Glomerular visceral epithelial cell (primary cell): ENCODE measurements at regions not wholly inside any gene's neighbourhood (a gene's known extent, or its start where the extent isn't known, plus 50 kb on each side); places are given as distances from the start of the nearest gene placed in this dataset.

Source experiments
- DNase-seq: peaks from one replicate; pipeline ENCODE4 v3.0.0-alpha.2; 2016; ENCODE audit errors: extremely low spot score

DNA sequence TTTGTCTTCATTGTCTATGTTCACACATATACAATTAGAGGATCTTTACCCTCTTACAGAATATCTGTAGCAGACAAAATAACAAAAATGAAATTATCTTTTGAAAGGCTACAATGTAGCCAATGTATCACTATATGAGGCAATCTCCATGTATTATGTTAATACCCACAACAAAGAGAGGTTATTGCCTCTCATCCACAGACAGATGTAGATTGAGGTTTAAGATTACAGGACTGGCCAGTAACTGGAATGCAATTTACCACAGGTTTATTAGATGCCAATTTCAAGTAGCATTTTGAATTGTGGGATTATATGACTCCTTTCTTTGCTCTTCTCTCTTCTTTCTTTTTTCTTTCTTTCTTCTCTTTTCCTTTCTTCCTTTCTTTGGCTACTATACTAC lies 242.6 kb downstream of the ANKRD50 start:
- no peak for DNase-seq

DNA sequence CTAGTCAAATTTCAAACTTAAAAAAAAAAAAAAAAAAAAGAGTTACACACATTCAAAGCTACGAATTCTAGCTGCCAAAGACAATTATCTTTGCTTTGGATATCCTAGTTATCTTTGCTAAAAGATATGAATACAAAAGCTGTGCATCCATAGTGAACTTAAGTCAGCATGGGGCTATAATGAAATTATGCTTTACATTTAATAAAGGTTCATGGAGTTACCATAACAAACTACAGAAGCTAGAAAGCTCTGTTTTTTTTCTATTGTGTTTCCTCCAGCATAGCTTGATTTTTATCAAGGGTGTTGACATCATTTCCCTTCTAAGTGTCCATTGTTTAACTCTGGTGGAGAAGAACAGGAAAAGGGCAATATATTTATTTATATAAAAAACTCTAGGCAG lies 234.1 kb downstream of the ANKRD50 start:
- DNase-seq, result no peak

DNA sequence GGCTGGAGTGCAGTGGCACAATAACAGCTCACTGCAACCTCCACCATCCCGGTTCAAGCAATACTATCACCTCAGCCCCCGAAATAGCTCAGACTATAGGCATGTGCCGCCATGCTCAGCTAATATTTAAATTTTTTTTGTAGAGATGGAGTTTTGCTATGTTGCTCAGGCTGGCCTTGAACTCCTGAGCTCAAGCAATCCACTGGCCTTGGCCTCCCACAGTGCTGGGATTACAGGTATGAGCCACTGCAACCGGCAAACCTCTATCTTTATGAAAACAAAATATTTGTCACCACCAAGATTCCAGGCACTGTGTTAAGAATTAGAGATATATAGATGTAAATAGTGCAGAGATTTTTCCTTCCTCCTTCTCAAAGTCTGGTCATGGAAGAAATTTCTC lies 232.5 kb downstream of the ANKRD50 start:
- no peak for DNase-seq

DNA sequence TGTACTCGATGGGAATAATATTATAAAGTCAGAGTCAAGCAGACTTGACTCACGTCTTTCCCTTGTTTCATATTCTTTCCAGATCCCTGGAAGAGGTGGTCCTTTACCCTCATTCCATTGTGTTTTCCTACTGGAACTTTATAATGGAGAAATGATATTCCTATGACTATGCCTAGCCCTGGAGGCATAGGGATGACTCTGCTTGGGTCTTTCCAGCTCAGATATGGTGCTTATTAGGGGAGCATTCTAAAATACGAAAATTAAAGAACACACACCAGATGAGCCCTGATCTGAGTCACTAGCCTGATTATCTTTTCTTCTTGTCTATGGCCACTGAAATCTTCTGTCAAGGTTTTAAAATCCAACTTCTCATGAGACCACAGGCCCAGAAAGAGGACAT lies 231.4 kb downstream of the ANKRD50 start:
- DNase-seq, result no peak

DNA sequence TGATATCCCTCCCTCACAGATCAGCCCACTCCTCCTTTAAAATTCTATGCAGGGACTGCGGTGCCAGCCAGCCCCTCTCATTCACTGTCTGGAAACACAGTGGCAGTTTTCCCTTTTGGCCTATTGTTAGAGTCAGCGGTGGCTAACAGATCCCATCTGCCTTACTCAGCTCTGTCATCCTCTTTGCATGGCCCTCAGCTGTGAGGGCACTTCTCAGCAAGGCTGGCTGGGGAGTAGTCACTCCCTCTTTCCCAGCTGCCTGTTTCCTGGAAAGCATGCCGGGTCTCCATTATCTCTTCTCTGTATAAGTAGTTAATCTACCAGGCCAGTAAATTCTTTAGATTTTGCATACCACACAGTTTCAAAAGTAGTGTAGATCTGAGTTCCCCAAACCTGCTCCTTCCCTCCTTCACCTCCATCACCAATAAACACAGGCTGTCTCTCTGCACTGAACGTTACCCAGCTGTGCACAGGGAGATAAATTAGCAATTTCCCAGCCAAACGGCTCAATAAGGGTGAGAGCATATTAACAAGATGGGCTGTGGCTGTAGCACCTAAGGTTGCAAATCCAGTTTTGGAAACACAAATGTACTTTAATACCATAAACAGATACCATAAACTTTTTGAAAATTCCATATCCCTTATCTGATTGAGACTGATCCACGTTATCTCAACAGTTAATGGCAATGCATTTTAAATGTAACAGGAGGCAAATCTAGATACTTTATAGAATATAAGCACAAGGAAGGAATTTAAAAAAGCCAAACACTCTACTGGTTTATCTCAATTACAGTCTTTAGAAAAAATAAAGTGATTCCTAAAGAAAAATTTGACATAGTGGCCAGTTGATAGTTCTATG lies 229.3 kb downstream of the ANKRD50 start:
- DNase-seq, result no peak

DNA sequence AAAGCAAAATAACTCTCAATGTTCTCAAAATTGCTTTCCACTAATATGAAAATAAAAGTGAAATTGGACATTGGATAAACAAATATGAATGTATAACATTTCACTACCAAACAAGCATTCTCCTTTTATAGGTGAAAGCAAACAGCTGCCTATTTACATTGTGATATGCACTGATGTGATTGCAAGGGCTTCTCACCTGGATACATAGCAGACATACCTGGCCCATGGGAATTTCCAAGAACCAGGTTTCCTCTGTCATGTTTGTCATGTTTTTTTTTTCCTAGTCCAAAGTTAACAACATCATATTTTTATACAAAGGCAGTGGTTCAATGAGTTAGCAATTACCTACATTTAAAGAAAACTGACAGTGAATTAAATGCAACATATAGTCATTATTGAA lies 228.5 kb downstream of the ANKRD50 start:
- DNase-seq, result no peak

DNA sequence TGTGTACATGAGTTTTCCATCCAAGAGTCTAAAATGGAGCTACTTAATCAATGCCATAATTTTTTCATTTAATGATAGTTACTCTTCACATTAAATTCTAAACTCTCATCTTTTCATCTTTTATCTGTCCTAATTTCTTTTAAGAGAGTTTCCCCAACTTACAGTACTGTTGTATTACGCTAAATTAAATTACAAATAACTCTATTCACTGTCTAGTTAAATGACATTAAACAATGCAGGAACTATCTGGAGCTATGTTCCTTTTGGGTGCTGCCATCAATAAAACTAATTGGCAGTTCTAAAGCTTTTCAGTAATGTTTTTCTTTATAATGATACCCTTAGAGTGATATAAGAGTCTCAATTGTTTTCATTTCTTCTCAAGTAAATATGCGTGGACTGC lies 227.6 kb downstream of the ANKRD50 start:
- no peak for DNase-seq

DNA sequence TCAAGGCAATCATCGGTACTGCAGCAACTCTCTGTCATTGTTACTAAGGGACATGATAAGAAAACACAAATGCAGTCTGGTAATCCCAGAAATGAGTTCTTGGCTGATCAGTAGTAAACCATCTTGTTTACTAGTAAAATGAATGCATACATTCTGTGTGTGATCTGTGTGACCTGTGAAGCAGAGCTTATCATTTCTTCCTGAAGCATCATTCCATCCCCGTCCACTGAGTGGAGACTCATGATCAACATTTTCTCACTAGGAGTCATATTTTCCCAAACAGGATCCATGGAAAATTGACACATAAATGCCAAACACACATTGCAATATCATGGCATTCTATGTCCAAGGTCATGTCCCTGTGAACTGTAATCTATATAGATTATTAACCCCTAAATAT lies 226.1 kb downstream of the ANKRD50 start:
- DNase-seq, result no peak

DNA sequence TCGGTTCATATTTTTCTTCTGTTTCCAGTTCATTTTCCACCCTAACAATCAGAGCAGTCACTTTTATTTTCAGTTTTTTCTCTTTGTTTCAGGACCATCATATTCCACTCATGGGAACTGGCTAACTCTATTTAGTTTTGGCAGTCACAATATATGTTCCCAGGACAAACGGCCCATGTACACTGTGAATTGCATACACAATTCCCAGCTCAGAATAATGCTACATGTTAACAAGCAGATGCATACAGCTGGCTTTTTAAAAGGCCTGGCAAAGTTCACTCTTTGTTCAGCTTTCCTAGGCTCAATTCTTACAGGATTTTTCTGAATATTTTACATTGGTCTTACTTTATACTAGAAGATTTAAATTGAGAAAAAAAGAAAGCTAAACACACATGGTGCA lies 224.9 kb downstream of the ANKRD50 start:
- no peak for DNase-seq

DNA sequence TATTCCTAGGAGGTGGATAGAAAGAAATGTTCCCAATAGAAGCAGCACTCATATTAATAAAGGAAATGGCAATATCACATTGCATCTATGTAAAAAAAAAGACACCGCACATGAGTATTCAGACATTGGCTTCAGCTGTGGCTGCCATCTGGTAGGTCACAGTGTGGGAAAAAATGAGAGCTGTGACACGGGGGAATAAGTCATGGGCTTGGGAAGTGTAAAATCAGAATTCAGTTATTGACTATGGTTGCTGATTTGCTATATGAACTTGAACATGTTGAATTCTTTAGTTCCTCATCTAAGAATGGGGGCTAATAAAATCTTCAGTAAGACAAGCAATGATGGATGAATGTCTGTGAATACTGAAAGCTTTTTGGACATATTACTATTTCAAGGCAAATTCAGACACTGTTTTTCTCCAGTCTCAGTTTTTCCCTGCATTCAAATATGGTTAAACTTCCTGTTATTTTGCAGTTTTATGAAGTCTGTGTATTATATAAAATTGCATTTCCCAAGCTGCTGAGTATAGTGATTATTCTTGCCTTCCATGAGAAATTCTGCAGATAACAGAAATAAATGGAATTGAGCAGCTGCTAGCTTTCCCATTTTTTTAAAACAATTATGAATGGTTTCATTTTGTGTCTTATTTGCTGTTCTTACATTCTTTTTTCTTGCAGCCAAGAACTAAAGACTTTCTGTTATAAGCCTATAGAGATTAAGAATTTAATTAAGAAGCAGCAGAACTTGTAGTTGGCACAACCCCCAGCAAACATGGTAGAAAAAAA lies 221.0 kb downstream of the ANKRD50 start:
- no peak for DNase-seq

DNA sequence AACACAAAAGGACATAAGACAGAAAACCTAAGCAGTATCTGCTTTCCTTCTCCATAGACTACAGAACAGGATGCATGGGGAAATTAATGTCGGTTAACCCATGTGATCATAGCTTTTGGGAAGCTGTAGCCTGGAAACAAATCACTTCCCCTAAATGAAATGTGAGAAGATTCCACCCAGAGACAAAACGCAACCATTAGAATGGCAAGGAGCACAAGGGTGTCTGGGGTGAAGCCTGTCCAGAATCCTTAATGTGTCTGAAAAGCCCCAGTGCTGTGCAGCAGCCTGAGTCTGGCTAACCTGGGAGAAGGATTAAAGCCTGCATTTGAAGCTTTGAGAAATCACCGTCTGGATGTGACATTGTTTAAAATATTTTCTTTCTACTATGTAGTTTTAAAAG lies 213.3 kb downstream of the ANKRD50 start:
- DNase-seq, result no peak

DNA sequence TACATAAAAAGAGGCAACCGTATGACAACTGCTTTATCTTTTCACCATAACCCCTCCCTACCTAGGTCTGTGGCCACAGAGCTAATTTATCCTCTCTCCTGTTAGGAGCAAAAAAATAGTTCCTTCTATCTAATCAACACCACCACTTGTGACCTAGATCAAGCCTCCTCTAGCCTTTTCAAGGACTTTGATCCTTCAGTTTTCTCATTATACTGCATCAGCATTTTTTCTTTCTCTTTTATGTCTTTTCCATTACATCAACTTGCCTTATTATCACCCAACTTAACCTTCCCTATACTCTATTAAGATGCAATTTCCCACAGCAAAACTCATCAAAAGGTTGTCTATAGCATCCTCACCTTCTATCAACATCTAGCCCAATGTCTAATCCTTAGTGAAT lies 211.0 kb downstream of the ANKRD50 start:
- no peak for DNase-seq

DNA sequence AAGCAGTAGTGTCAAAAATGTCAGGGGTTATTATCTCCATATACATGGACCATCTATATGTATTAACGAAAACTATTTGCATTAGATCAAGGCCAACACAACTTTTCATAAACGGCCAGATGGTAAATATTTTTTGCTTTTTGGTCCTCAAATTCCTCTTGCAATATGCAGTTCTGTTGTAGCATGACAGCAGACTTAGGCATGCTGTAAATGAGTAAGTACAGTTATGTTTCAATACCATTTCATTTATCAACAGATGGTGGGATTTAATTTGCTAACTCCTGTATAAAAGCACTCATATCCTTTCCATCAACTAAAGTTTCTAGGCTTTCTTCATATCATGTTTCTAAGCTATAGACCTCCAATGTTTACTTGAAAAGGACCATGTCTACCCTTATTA lies 208.1 kb downstream of the ANKRD50 start:
- DNase-seq, result no peak

DNA sequence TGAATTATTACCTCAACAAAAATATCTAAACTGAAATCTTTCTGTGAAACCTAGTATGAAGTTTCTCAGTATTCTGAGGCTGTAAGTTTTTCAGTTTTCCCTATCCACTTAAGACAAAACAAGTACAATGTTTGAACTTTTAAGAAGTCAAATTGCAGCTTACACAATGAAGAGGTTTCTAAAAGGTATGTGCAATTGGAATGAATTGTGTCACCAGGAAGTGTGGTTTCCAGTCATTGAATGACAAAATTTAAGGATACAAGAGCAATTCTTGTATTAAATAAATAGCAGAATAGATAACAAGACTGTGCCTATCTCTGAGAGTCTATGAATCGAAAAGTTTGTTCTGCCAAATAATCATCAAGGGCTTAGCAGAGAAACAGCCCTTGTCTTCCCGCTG lies 207.3 kb downstream of the ANKRD50 start:
- DNase-seq, result no peak

DNA sequence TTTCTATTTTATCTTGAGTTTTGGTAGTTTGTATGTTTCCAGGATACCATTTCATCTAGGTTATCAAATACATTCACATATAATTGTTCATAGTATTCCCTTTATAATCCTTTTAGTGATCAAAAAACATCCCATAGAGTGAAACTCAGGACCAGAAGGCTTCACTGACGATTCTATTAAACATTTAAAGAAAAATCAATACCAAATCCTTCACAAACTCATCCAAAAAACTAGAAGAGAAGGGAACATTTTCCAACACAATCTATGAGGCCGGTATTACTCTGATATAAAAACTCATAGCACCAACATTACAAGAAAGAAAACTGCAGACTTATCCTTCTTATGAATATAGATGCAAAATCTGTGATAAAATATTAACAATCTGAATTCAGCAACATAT lies 203.4 kb downstream of the ANKRD50 start:
- DNase-seq, result no peak

DNA sequence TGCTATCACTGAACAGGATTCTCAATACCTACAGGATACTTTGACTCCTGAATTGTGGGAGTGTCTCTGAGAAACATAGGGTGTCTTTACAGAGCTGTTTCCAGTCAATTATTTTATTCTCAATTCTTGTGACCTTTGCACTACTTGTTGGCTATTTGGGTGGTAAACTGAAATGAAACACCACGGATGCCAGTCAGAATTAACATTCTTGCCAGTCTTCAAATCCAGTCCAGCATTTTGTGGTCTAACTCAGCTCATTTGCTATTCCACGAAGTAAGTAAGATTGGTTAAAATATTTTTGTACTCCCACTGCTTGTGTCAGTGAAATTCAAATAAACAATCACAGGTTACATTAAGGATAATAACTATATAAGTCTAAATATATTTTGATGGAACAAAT lies 197.9 kb downstream of the ANKRD50 start:
- no peak for DNase-seq

DNA sequence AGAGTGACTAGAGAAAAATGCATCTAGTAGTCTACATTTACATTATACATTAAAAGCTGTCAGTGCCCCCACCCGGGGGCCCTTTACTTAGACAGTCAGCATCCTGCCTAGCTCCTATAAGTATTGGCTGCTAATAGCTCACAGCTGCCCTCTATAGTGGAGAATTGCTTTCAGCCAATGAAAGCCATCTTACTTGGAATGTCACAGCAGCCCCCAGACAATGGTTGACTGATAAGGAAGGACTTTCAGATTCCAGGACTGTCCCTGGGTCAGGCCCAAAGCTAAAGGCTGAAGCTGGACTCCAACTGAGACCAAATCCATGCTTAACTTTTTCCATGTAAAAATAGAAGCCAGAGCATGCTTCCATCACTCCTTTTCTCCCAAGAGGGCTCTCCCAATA lies 196.9 kb downstream of the ANKRD50 start:
- no peak for DNase-seq

DNA sequence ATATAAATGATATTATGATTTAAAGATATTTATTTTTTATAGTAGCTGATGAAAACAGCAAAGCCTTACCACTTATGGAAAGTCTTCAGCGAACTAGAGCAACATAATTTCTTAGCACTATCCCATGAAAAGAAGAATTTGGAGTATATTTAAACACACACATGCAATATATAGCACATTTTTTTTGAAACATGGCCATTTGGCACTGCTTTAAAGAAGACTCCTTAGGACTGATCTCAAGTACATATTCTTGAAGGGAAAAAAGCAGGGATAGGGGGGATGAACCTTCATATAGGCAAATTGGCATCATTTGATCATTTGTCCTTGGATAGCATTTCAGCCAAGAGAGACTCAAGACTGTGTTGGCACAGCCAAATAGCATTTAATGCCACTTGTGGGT lies 193.3 kb downstream of the ANKRD50 start:
- no peak for DNase-seq

DNA sequence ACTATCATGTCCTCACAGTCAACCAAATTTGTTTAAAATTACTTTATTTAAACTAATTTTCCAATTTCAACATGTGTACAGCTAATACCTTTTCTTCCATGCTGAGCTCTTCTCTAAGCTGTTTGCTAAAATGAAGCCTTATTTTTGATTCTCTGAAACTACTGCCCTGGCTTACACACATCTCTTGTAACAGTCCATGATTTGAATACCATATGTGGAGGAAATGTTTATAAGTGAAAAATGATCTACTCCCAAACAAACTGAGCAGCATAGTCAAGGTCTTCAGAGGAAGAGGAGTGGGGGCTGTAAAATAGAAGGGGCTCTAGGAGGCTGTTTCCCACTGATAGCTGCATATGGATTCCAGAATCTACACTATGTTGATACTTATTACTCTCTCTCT lies 188.7 kb downstream of the ANKRD50 start:
- no peak for DNase-seq

DNA sequence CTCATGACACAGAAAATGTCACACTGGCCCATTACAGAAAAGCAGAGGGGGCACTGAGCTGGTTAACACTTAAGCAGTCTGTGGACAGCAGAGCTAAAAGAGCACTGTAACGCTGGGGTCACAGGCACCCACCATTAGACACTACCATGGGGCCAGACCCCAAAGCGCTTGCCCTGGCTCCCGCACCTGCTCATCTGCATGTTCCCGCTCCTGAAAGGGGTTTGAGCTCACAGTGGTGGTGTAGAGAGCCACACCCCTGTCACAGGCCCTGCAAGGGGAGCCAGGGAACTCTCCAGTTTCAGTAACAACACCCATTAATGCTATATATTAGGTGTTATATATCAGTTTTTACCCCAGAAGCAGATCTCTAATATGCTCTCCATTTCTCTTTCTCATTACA lies 187.0 kb downstream of the ANKRD50 start:
- no peak for DNase-seq

DNA sequence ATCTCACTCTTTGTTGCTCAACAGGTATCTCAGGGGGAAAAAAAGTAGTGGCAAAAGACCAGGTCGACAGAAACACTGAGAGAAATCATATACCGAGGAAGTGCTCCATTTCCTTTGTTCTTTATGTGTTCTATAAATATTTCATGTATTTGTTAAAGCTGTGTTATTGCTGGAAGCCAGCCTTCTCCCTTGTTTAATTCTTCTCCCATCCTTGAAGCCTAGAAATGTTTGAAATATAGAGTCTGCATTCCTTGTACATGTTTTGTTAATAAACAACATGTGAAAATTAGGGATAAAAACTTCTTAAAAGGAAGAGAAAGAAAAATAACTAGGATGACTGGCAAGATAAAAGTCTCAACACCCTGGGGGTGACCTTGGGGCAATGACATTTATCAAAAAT lies 186.2 kb downstream of the ANKRD50 start:
- no peak for DNase-seq

DNA sequence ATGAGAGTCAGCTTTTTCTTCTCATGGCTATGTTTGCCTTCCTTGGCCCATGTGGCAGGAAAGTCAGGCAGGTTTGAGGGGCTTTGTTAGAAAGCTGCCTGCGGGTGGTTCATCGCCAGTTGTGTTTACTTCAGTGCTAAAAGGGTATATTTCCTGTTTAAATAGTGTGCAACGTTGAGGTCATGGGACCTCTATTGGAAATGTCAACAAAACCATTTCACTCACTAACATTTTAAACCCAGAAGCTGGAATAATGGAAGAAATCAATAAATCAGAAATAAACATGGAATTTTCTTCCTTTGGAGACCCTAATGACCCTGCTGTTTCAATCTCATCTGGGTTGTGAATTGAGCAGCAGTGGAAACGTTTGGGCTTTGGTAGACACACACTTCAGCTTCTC lies 185.8 kb downstream of the ANKRD50 start:
- DNase-seq, result no peak

DNA sequence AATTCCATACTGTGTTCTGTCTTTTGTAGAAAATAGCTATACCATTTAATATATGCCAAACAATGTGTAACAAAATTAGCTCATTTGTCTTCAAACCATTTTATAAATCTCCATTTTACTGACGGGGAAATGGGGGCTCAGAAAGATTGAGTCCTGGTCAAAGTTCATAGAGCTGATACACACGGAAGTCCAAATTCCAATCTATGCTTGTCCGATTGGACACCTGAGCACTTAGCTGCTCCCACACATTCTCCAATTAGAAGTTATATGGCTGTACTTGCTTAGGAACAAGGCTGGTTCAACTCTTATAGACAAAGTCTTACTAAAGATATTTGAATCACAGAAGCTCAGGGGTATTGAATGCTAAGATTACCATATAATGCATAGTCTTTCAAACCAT lies 185.2 kb downstream of the ANKRD50 start:
- no peak for DNase-seq
